Mucosa of stomach (tissue), 1 donor: ENCODE measurements at regions not wholly inside any gene's neighbourhood (a gene's known extent, or its start where the extent isn't known, plus 50 kb on each side); places are given as distances from the start of the nearest gene placed in this dataset.
"Not testable (repeated sequence)": the region's sequence is repeated elsewhere in the genome, so short reads cannot be mapped to it uniquely, and the experiment has no call there.

ENCODE experiments used
- H3K27me3 ChIP-seq: one replicate; pipeline ENCODE4 v1.7.0; 2013; ENCODE audit warnings: mild to moderate bottlenecking, low read length; ENCODE audit not compliant: control insufficient read depth, insufficient read depth
- H3K36me3 ChIP-seq: one replicate; pipeline ENCODE4 v1.7.0; 2013; ENCODE audit warnings: low read length; ENCODE audit not compliant: control insufficient read depth, insufficient read depth
- H3K4me1 ChIP-seq: one replicate; pipeline ENCODE4 v1.7.0; 2013; ENCODE audit warnings: mild to moderate bottlenecking, low read length; ENCODE audit not compliant: control insufficient read depth, insufficient read depth
- H3K4me3 ChIP-seq: one replicate; pipeline ENCODE4 v1.7.0; 2013; ENCODE audit warnings: low read length
- H3K9ac ChIP-seq: one replicate; pipeline ENCODE4 v1.7.0; 2013; ENCODE audit warnings: mild to moderate bottlenecking, low read length, moderate library complexity
- H3K9me3 ChIP-seq: one replicate; pipeline ENCODE4 v1.7.0; 2013; ENCODE audit warnings: mild to moderate bottlenecking, low read length, moderate library complexity; ENCODE audit not compliant: control insufficient read depth
- donor health status: Pancreatic carcinoma.

- Histone ChIP-seq H3K36me3 (no peaks in the 10 kb centered on the region), H3K4me1 (no peaks in the 10 kb centered on the region), H3K27me3 (no peaks in the 10 kb centered on the region), H3K4me3 (no peak overlapping the region), H3K9ac (no peak overlapping the region), H3K9me3 (no peaks in the 10 kb centered on the region)
Observed at GRCh38 chr4:77501851-77502250, 103.8 kb upstream of the CXCL13 start.

GRCh38 chr4:77504407-77504806 is 101.2 kb upstream of the CXCL13 start:
- H3K27me3 ChIP-seq, result no peaks in the 10 kb centered on the region
- no peaks in the 10 kb centered on the region for H3K4me1 ChIP-seq
- no peaks in the 10 kb centered on the region for H3K36me3 ChIP-seq
- no peak overlapping the region for H3K9ac ChIP-seq
- H3K4me3 ChIP-seq, result no peak overlapping the region
- no peaks in the 10 kb centered on the region for H3K9me3 ChIP-seq

GRCh38 chr4:77505275-77505957 is 100.2 kb upstream of the CXCL13 start:
- Histone ChIP-seq H3K27me3 (no peaks in the 10 kb centered on the region), H3K9ac (no peak overlapping the region), H3K4me3 (no peak overlapping the region), H3K9me3 (no peaks in the 10 kb centered on the region), H3K36me3 (no peaks in the 10 kb centered on the region), H3K4me1 (no peaks in the 10 kb centered on the region)

- Histone ChIP-seq H3K4me1 (no peaks in the 10 kb centered on the region), H3K9me3 (no peaks in the 10 kb centered on the region), H3K36me3 (no peaks in the 10 kb centered on the region), H3K4me3 (no peak overlapping the region), H3K9ac (no peak overlapping the region), H3K27me3 (no peaks in the 10 kb centered on the region)
Observed at GRCh38 chr4:77505958-77506319, 99.7 kb upstream of the CXCL13 start.

GRCh38 chr4:77510367-77510766 is 95.3 kb upstream of the CXCL13 start:
- no peak overlapping the region for H3K9ac ChIP-seq
- no peaks in the 10 kb centered on the region for H3K36me3 ChIP-seq
- H3K4me1 ChIP-seq, result no peaks in the 10 kb centered on the region
- no peaks in the 10 kb centered on the region for H3K9me3 ChIP-seq
- no peaks in the 10 kb centered on the region for H3K27me3 ChIP-seq
- H3K4me3 ChIP-seq, result no peak overlapping the region

- no peaks in the 10 kb centered on the region for H3K9me3 ChIP-seq
- no peak overlapping the region for H3K9ac ChIP-seq
- no peaks in the 10 kb centered on the region for H3K4me1 ChIP-seq
- H3K36me3 ChIP-seq, result no peaks in the 10 kb centered on the region
- no peaks in the 10 kb centered on the region for H3K27me3 ChIP-seq
- H3K4me3 ChIP-seq, result no peak overlapping the region
Observed at GRCh38 chr4:77525538-77525937, 80.1 kb upstream of the CXCL13 start.

- H3K4me3 ChIP-seq, H3K27me3 ChIP-seq, H3K9me3 ChIP-seq, H3K4me1 ChIP-seq, H3K36me3 ChIP-seq, H3K9ac ChIP-seq: not testable (repeated sequence)
Observed at GRCh38 chr4:77527900-77528299, 77.7 kb upstream of the CXCL13 start.

GRCh38 chr4:77538144-77538543 is 67.5 kb upstream of the CXCL13 start:
- Histone ChIP-seq H3K4me1 (peaks cover 34% of the 10 kb centered on the region), H3K36me3 (no peaks in the 10 kb centered on the region), H3K4me3 (peak overlapping the region; percentile 16), H3K27me3 (no peaks in the 10 kb centered on the region), H3K9me3 (no peaks in the 10 kb centered on the region), H3K9ac (peak overlapping the region; percentile 11)

GRCh38 chr4:77538574-77539157 is 67.0 kb upstream of the CXCL13 start:
- Histone ChIP-seq H3K9me3 (no peaks in the 10 kb centered on the region), H3K9ac (peak overlapping the region; percentile 30), H3K36me3 (no peaks in the 10 kb centered on the region), H3K4me1 (peaks cover 34% of the 10 kb centered on the region), H3K27me3 (no peaks in the 10 kb centered on the region), H3K4me3 (no peak overlapping the region)
